Neuronal stem cell (in vitro differentiated cells): ENCODE measurements at regions not wholly inside any gene's neighbourhood (a gene's known extent, or its start where the extent isn't known, plus 50 kb on each side); places are given as distances from the start of the nearest gene placed in this dataset.

Experiments
- DNase-seq: peaks from one replicate; pipeline ENCODE4 v3.0.0-alpha.2; 2013; ENCODE audit warnings: low spot score
- H2AFZ ChIP-seq: one replicate; pipeline ENCODE4 v1.6.1; 2013; ENCODE audit warnings: mild to moderate bottlenecking, low read length, inconsistent platforms
- H2AK5ac ChIP-seq: 2 replicates; pipeline ENCODE4 v1.6.1; 2013; ENCODE audit warnings: low read depth, mild to moderate bottlenecking, inconsistent platforms, low read length, moderate library complexity, mixed read lengths
- H2BK120ac ChIP-seq: 2 replicates; pipeline ENCODE4 v1.6.1; 2013; ENCODE audit warnings: low read depth, mild to moderate bottlenecking, inconsistent platforms, low read length, moderate library complexity, mixed read lengths
- H2BK12ac ChIP-seq: one replicate; pipeline ENCODE4 v1.6.1; 2013; ENCODE audit warnings: low read length, inconsistent platforms
- H2BK15ac ChIP-seq: 2 replicates; pipeline ENCODE4 v1.6.1; 2013; ENCODE audit warnings: mild to moderate bottlenecking, low read length, inconsistent platforms, mixed read lengths
- H2BK5ac ChIP-seq: one replicate; pipeline ENCODE4 v1.6.1; 2013; ENCODE audit warnings: inconsistent platforms, mild to moderate bottlenecking, low read length, moderate library complexity
- H3K14ac ChIP-seq: one replicate; pipeline ENCODE4 v1.6.1; 2013; ENCODE audit warnings: low read length, inconsistent platforms
- H3K18ac ChIP-seq: 2 replicates; pipeline ENCODE4 v1.6.1; 2013; ENCODE audit warnings: low read length, inconsistent platforms
- H3K23ac ChIP-seq: 2 replicates; pipeline ENCODE4 v1.6.1; 2013; ENCODE audit warnings: low read depth, mild to moderate bottlenecking, mixed read lengths, low read length, inconsistent platforms; ENCODE audit not compliant: poor library complexity
- H3K27ac ChIP-seq: replicated peaks from 3 replicates; pipeline ENCODE4 v1.5.1; 2013; ENCODE audit warnings: low read length, inconsistent platforms
- H3K27me3 ChIP-seq, 3 experiments: 2 replicates each; pipeline ENCODE4 v1.6.1; 2013; ENCODE audit warnings: low read length in 3 of 3, mild to moderate bottlenecking in 2 of 3, inconsistent platforms in 1 of 3, low read depth in 1 of 3, mixed read lengths in 1 of 3, moderate library complexity in 1 of 3; ENCODE audit not compliant: control insufficient read depth in 3 of 3, insufficient read depth in 3 of 3
- H3K36me3 ChIP-seq, 2 donors: replicated peaks in 1 of 2; 2 replicates each; pipeline ENCODE4 v1.6.1; 2013; ENCODE audit warnings: low read length in 2 of 2; ENCODE audit not compliant: control insufficient read depth in 2 of 2, insufficient read depth in 2 of 2
- H3K4ac ChIP-seq: 2 replicates; pipeline ENCODE4 v1.6.1; 2013; ENCODE audit warnings: inconsistent platforms, mild to moderate bottlenecking, low read length, moderate library complexity
- H3K4me1 ChIP-seq, 2 donors: 1 replicate in 1 of 2; 2 replicates in 1 of 2; pipeline ENCODE4 v1.6.1; 2013; ENCODE audit warnings: low read length in 2 of 2, low read depth in 1 of 2; ENCODE audit not compliant: control insufficient read depth in 2 of 2, insufficient read depth in 1 of 2
- H3K4me2 ChIP-seq: one replicate; pipeline ENCODE4 v1.6.1; 2013; ENCODE audit warnings: mild to moderate bottlenecking, low read length, inconsistent platforms; ENCODE audit not compliant: insufficient read depth, poor library complexity, severe bottlenecking
- H3K4me3 ChIP-seq, 2 donors: 2 replicates each; pipeline ENCODE4 v1.5.1; 2013; ENCODE audit warnings: low read length in 2 of 2, mild to moderate bottlenecking in 2 of 2, inconsistent platforms in 1 of 2, moderate library complexity in 1 of 2
- H3K79me1 ChIP-seq: one replicate; pipeline ENCODE4 v1.6.1; 2013; ENCODE audit warnings: low read depth, mild to moderate bottlenecking, inconsistent platforms, low read length, moderate library complexity
- H3K9ac ChIP-seq: one replicate; pipeline ENCODE4 v1.6.1; 2013; ENCODE audit warnings: mild to moderate bottlenecking, low read depth, low read length, inconsistent platforms; ENCODE audit not compliant: poor library complexity
- H3K9me3 ChIP-seq, 2 donors: replicated peaks in 1 of 2; 2 replicates each; pipeline versions ENCODE3 to v1.6.1; 2013; ENCODE audit warnings: low read length in 2 of 2, mild to moderate bottlenecking in 2 of 2, inconsistent platforms in 1 of 2, low read depth in 1 of 2, mixed read lengths in 1 of 2, moderate library complexity in 1 of 2; ENCODE audit not compliant: control insufficient read depth in 2 of 2, insufficient read depth in 1 of 2
- H4K8ac ChIP-seq: one replicate; pipeline ENCODE4 v1.6.1; 2013; ENCODE audit warnings: low read depth, mild to moderate bottlenecking, inconsistent platforms, low read length, moderate library complexity
- H4K91ac ChIP-seq: one replicate; pipeline ENCODE4 v1.6.1; 2013; ENCODE audit warnings: low read length, low read depth, mild to moderate bottlenecking, inconsistent platforms; ENCODE audit not compliant: poor library complexity
- WGBS, 2 donors: extraction: QIAGEN DNeasy Blood & Tissue Kit; methylation state at CpG; one replicate each; pipeline ENCODE4 v1.1.7; 2013; ENCODE audit warnings: missing lambda C conversion rate in 2 of 2, mixed read lengths in 1 of 2; ENCODE audit not compliant: insufficient read length in 2 of 2, insufficient replicate concordance in 1 of 2; ENCODE audit errors: extremely low coverage in 2 of 2; 5-methylcytosine and 5-hydroxymethylcytosine counted together

GRCh38 chr3:147572970-147573340, 163.8 kb downstream of the ZIC1 start:
- H3K36me3 ChIP-seq: no peaks in the 10 kb centered on the region
- H2BK5ac ChIP-seq: no peak overlapping the region
- H2BK12ac ChIP-seq: no peak overlapping the region
- no peak overlapping the region for H4K8ac ChIP-seq
- H3K79me1 ChIP-seq: no peaks in the 10 kb centered on the region
- no peak overlapping the region for H3K9ac ChIP-seq
- no peak overlapping the region for H3K4me2 ChIP-seq
- no peak overlapping the region for H3K18ac ChIP-seq
- H4K91ac ChIP-seq: no peak overlapping the region
- no peak overlapping the region for H3K27ac ChIP-seq
- no peaks in the 10 kb centered on the region for H3K27me3 ChIP-seq
- no peak for DNase-seq
- H3K4me3 ChIP-seq: no peak overlapping the region
- H2BK15ac ChIP-seq: no peak overlapping the region
- no peak overlapping the region for H2AFZ ChIP-seq
- no peak overlapping the region for H3K23ac ChIP-seq
- no peak overlapping the region for H3K14ac ChIP-seq
- H3K9me3 ChIP-seq: no peaks in the 10 kb centered on the region
- H2BK120ac ChIP-seq: no peak overlapping the region
- H2AK5ac ChIP-seq: no peak overlapping the region
- H3K4me1 ChIP-seq: no peaks in the 10 kb centered on the region
- no peak overlapping the region for H3K4ac ChIP-seq

GRCh38 chr3:147574621-147575020, 165.5 kb downstream of the ZIC1 start:
- Histone ChIP-seq H3K4ac (no peak overlapping the region), H2BK5ac (no peak overlapping the region), H3K27me3 (no peaks in the 10 kb centered on the region), H2BK15ac (no peak overlapping the region), H2AK5ac (no peak overlapping the region), H3K14ac (no peak overlapping the region), H3K4me2 (no peak overlapping the region), H3K9me3 (no peaks in the 10 kb centered on the region), H3K4me1 (no peaks in the 10 kb centered on the region), H3K79me1 (no peaks in the 10 kb centered on the region), H3K4me3 (no peak overlapping the region), H3K36me3 (no peaks in the 10 kb centered on the region), H3K18ac (no peak overlapping the region), H2AFZ (peak overlapping the region; percentile 24), H4K8ac (no peak overlapping the region), H3K23ac (no peak overlapping the region), H2BK120ac (no peak overlapping the region), H3K27ac (no peak overlapping the region), H4K91ac (no peak overlapping the region), H2BK12ac (no peak overlapping the region), H3K9ac (no peak overlapping the region)
- WGBS, 2 donors: no CpG with 5 or more reads among the region's 1 CpG
- no peak for DNase-seq

DNA sequence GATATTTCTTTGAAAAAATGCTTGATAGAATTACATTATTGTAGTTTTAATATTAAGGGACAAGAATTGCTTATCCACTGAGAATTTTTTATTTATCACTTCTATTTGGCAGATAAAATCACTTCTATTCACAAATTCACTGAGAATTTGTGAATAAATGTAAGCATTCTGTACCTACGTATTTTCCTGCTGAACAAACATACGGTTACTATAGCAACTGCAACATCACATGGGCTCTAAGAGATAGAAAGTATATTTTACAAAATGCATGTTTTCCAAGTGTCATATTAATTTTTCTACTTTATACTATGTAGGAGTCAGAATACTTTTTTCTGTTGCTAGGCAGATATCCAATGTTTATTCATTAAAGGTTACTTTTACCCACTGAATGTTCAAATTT, 166.2 kb downstream of the ZIC1 start:
- no peak overlapping the region for H3K4me2 ChIP-seq
- no peak overlapping the region for H2AFZ ChIP-seq
- no peaks in the 10 kb centered on the region for H3K79me1 ChIP-seq
- H4K8ac ChIP-seq: no peak overlapping the region
- no peak overlapping the region for H3K4ac ChIP-seq
- H3K23ac ChIP-seq: no peak overlapping the region
- no peaks in the 10 kb centered on the region for H3K9me3 ChIP-seq
- H3K18ac ChIP-seq: no peak overlapping the region
- H2BK120ac ChIP-seq: no peak overlapping the region
- H4K91ac ChIP-seq: no peak overlapping the region
- no peak overlapping the region for H2BK5ac ChIP-seq
- no peak overlapping the region for H3K14ac ChIP-seq
- H2AK5ac ChIP-seq: no peak overlapping the region
- WGBS, 2 donors: no CpG with 5 or more reads among the region's 2 CpGs
- no peak for DNase-seq
- no peaks in the 10 kb centered on the region for H3K4me1 ChIP-seq
- no peak overlapping the region for H3K27ac ChIP-seq
- H2BK12ac ChIP-seq: no peak overlapping the region
- no peak overlapping the region for H3K9ac ChIP-seq
- no peak overlapping the region for H3K4me3 ChIP-seq
- no peaks in the 10 kb centered on the region for H3K36me3 ChIP-seq
- no peak overlapping the region for H2BK15ac ChIP-seq
- no peaks in the 10 kb centered on the region for H3K27me3 ChIP-seq

- Histone ChIP-seq H3K4me2 (no peak overlapping the region), H3K27ac (no peak overlapping the region), H3K23ac (no peak overlapping the region), H3K36me3 (no peaks in the 10 kb centered on the region), H3K9ac (no peak overlapping the region), H2AFZ (no peak overlapping the region), H3K14ac (no peak overlapping the region), H3K79me1 (no peaks in the 10 kb centered on the region), H2AK5ac (no peak overlapping the region), H4K91ac (no peak overlapping the region), H3K27me3 (no peaks in the 10 kb centered on the region), H3K4ac (no peak overlapping the region), H2BK15ac (no peak overlapping the region), H4K8ac (no peak overlapping the region), H3K9me3 (no peaks in the 10 kb centered on the region), H3K4me1 (no peaks in the 10 kb centered on the region), H3K18ac (no peak overlapping the region), H2BK120ac (no peak overlapping the region), H3K4me3 (no peak overlapping the region), H2BK5ac (no peak overlapping the region), H2BK12ac (no peak overlapping the region)
- no peak for DNase-seq
Observed at GRCh38 chr3:147582642-147583041, 173.5 kb downstream of the ZIC1 start.
